GM12892 (cell line): ENCODE measurements at regions not wholly inside any gene's neighbourhood (a gene's known extent, or its start where the extent isn't known, plus 50 kb on each side); places are given as distances from the start of the nearest gene placed in this dataset.

ENCODE experiments used
- POLR2A ChIP-seq: IDR thresholded peaks from 2 replicates; pipeline ENCODE4 v1.6.1; 2011; ENCODE audit warnings: low read depth, low read length, control low read depth
- POLR2AphosphoS5 ChIP-seq: IDR thresholded peaks from 2 replicates; pipeline ENCODE4 v1.6.1; 2011; ENCODE audit warnings: low read depth, low read length, control low read depth
- TAF1 ChIP-seq: IDR thresholded peaks from 2 replicates; pipeline ENCODE4 v1.6.1; 2011; ENCODE audit warnings: low read depth, mild to moderate bottlenecking, control low read depth, low read length, borderline replicate concordance

GRCh38 chr10:118867768-118868167 is 113.0 kb upstream of the CACUL1 start:
- TF ChIP-seq POLR2A (no peak), POLR2AphosphoS5 (no peak), TAF1 (no peak)
